ENCODE measurements at regions not wholly inside any gene's neighbourhood (a gene's known extent, or its start where the extent isn't known, plus 50 kb on each side); places are given as distances from the start of the nearest gene placed in this dataset.

DNA sequence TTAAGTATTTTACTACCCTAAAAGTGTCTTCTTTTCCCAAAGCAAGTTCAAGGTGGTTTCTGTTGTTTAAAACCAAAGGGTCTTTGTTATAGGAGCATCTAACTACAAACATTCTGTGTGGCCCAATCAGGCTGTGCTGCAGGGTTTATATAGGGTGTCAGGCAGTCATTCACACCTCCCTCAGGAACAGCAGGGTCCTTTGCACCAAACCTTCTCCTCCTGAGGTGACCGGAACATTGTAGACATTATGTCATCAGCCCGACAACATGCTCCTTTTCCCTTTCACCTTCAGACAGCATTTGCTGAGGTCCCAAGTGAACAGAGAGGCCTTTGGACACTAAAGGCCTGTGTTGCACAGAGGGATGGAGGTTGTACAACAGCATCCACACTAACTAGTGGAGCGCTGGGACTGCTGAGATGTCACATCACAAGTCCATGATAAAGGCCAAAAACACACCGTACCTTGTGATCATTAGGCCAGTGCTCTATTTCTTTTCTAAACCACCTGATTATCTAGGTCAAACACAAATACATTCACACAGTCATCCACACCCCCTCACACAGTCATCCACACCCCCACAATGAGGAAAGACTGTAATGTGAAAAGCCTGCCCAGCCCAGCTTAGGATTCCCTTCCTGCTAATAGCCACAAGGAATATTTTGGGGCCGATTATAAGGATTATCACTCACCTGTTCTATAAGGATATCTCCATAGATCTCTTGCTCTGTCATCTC lies 123.8 kb upstream of the VLDLR start:
- Histone ChIP-seq H3K4me3 (no peak overlapping the region), H3K4me2 (ENCODE audit: unreplicated experiment) (no peak overlapping the region), H3K27ac (no peak overlapping the region), H3F3A (ENCODE audit: insufficient read depth) (peaks cover 22% of the 10 kb centered on the region), H2AFZ (no peak overlapping the region), H3K36me3 (ENCODE audit: low read depth) (no peaks in the 10 kb centered on the region; the same call in 1 of the 2 replicates), H3K4me1 (ENCODE audit: insufficient read depth) (peaks cover 29% of the 10 kb centered on the region), H3K9me3 (ENCODE audit: low read depth) (no peaks in the 10 kb centered on the region), H3K9me2 (ENCODE audit: insufficient read depth) (no peaks in the 10 kb centered on the region), H4K20me1 (ENCODE audit: insufficient read depth) (no peaks in the 10 kb centered on the region), H3K9ac (no peak overlapping the region), H3K79me2 (ENCODE audit: insufficient read depth) (no peaks in the 10 kb centered on the region), H3K27me3 (replicated peaks; ENCODE audit: insufficient read depth) (no peaks in the 10 kb centered on the region)
- no peak for TF ChIP-seq EZH2 (IDR thresholded peaks at IDR 0.05; ENCODE audit: insufficient read depth, poor library complexity, severe bottlenecking)
- TF ChIP-seq EZH2phosphoT487 (IDR thresholded peaks at IDR 0.05; ENCODE audit: insufficient read depth, low read depth), result no peak
- in situ Hi-C loops (cut with MboI), result no loop called here
- 69 to 73% methylated on average over 5 of the region's 5 CpGs for WGBS, 2 experiments (ENCODE audit: low coverage in 1 of 2, low lambda C conversion rate in 2 of 2, missing lambda C conversion rate in 2 of 2)
- DNase-seq, result peak; percentile 36

DNA sequence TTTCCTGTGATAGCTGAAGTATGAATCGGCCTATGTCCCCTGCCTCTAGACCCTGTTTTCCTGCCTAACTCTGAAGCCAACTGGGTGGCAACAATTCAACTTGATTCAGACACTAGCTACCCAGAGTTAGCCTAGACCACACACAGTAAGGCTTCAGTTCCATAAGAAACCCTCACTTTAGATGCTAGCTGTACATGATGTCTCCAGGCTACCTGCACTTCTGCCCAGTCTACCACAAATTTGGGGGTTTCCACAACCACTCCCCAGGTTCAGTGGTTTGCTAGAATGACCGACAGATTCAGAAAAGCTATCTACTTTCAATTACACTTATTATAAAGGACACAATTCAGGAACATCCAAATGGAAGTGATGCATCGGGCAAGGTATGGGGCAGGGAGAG lies 119.4 kb upstream of the VLDLR start:
- no peak for TF ChIP-seq EZH2 (IDR thresholded peaks at IDR 0.05; ENCODE audit: insufficient read depth, poor library complexity, severe bottlenecking)
- TF ChIP-seq EZH2phosphoT487 (IDR thresholded peaks at IDR 0.05; ENCODE audit: insufficient read depth, low read depth), result no peak
- in situ Hi-C loops (cut with MboI), result no loop called here

DNA sequence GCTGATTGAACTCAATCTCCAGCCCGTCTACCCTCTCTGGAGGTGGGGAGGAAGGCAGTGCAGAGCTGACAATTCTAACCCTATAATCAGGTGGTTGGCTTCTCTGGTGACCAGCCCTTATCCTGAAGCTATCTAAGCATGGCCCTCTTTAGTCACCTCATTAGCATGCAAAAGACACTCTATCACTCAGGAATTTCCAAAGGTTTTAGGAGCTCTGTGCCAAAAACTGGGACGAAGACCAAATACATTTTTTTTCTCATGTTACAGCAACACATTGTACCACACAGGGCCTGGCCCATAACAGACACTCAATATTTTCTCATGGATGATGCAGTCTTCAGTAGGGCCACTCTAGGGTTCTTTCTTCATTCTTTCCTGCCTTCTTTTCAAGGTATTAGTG lies 118.8 kb upstream of the VLDLR start:
- peak; percentile 69 for DNase-seq
- H3K9me3 ChIP-seq (ENCODE audit: low read depth), result no peaks in the 10 kb centered on the region
- in situ Hi-C loops (cut with MboI), result no loop called here

More for the DNA sequence above, 119.4 kb upstream of the VLDLR start:
- H3K79me2 ChIP-seq (ENCODE audit: insufficient read depth), result no peaks in the 10 kb centered on the region
- no peak for DNase-seq
- H3K4me2 ChIP-seq (ENCODE audit: unreplicated experiment), result no peak overlapping the region
- 85 to 91% methylated on average over 3 of the region's 3 CpGs for WGBS, 2 experiments (ENCODE audit: low coverage in 1 of 2, low lambda C conversion rate in 2 of 2, missing lambda C conversion rate in 2 of 2)
- H3F3A ChIP-seq (ENCODE audit: insufficient read depth), result peaks cover 6% of the 10 kb centered on the region
- H3K9ac ChIP-seq, result no peak overlapping the region
- no peaks in the 10 kb centered on the region for H3K36me3 ChIP-seq (ENCODE audit: low read depth)
- H3K9me2 ChIP-seq (ENCODE audit: insufficient read depth), result no peaks in the 10 kb centered on the region
- H3K4me3 ChIP-seq, result no peak overlapping the region
- H3K4me1 ChIP-seq (ENCODE audit: insufficient read depth), result peaks cover 10% of the 10 kb centered on the region; the same call in 1 of the 2 replicates
- no peaks in the 10 kb centered on the region for H3K27me3 ChIP-seq (replicated peaks; ENCODE audit: insufficient read depth)
- no peaks in the 10 kb centered on the region for H3K9me3 ChIP-seq (ENCODE audit: low read depth)
- no peak overlapping the region for H3K27ac ChIP-seq
- no peak overlapping the region for H2AFZ ChIP-seq
- no peaks in the 10 kb centered on the region for H4K20me1 ChIP-seq (ENCODE audit: insufficient read depth)

DNA sequence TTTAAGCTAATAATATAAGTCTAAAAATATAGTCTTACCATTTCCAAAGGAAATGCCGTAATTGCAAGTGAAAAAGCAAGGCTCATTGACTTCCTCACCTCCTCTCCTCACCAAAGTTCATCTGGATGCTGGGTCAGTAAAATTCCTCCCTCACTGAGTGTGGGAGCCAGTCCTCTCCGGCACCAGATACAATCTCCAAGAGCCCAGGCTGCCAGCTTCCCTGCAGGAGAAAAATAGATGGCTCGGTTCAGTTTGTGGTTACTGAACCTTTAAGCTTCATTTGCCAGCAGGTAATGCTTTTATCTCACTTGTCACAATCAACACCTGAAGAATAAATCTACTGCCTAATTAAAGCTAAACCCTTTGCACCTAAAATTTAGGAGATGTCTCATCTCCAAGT lies 115.3 kb upstream of the VLDLR start:
- Histone ChIP-seq H3K36me3 (ENCODE audit: low read depth) (no peaks in the 10 kb centered on the region), H2AFZ (no peak overlapping the region), H3K4me2 (ENCODE audit: unreplicated experiment) (no peak overlapping the region), H3K9me3 (ENCODE audit: low read depth) (no peaks in the 10 kb centered on the region), H3F3A (ENCODE audit: insufficient read depth) (peaks cover 6% of the 10 kb centered on the region), H3K9ac (no peak overlapping the region), H3K27ac (no peak overlapping the region), H3K4me3 (no peak overlapping the region), H3K79me2 (ENCODE audit: insufficient read depth) (no peaks in the 10 kb centered on the region), H4K20me1 (ENCODE audit: insufficient read depth) (no peaks in the 10 kb centered on the region), H3K27me3 (replicated peaks; ENCODE audit: insufficient read depth) (no peaks in the 10 kb centered on the region), H3K4me1 (ENCODE audit: insufficient read depth) (peaks cover 10% of the 10 kb centered on the region; the same call in 1 of the 2 replicates), H3K9me2 (ENCODE audit: insufficient read depth) (no peaks in the 10 kb centered on the region)
- TF ChIP-seq EZH2 (IDR thresholded peaks at IDR 0.05; ENCODE audit: insufficient read depth, poor library complexity, severe bottlenecking) (no peak), EZH2phosphoT487 (IDR thresholded peaks at IDR 0.05; ENCODE audit: insufficient read depth, low read depth) (no peak)
- DNase-seq, result no peak
- WGBS, 2 experiments (ENCODE audit: low coverage in 1 of 2, low lambda C conversion rate in 2 of 2, missing lambda C conversion rate in 2 of 2), result 65 to 74% methylated on average over 3 of the region's 3 CpGs
- in situ Hi-C loops (cut with MboI), result no loop called here

More for the DNA sequence above, 118.8 kb upstream of the VLDLR start:
- Histone ChIP-seq H3K27me3 (replicated peaks; ENCODE audit: insufficient read depth) (no peaks in the 10 kb centered on the region), H3K4me3 (no peak overlapping the region), H4K20me1 (ENCODE audit: insufficient read depth) (no peaks in the 10 kb centered on the region), H3K27ac (no peak overlapping the region), H3F3A (ENCODE audit: insufficient read depth) (peaks cover 6% of the 10 kb centered on the region), H3K4me1 (ENCODE audit: insufficient read depth) (peaks cover 10% of the 10 kb centered on the region; the same call in 1 of the 2 replicates), H3K79me2 (ENCODE audit: insufficient read depth) (no peaks in the 10 kb centered on the region), H2AFZ (no peak overlapping the region), H3K36me3 (ENCODE audit: low read depth) (no peaks in the 10 kb centered on the region), H3K4me2 (ENCODE audit: unreplicated experiment) (no peak overlapping the region), H3K9ac (no peak overlapping the region), H3K9me2 (ENCODE audit: insufficient read depth) (no peaks in the 10 kb centered on the region)
- WGBS, 2 experiments (ENCODE audit: low coverage in 1 of 2, low lambda C conversion rate in 2 of 2, missing lambda C conversion rate in 2 of 2), result 38 to 54% methylated on average over 2 of the region's 2 CpGs
- TF ChIP-seq EZH2phosphoT487 (IDR thresholded peaks at IDR 0.05; ENCODE audit: insufficient read depth, low read depth), result no peak
- TF ChIP-seq EZH2 (IDR thresholded peaks at IDR 0.05; ENCODE audit: insufficient read depth, poor library complexity, severe bottlenecking), result no peak

Measured in GM23248 (cell line).